Activated naive CD4-positive, alpha-beta T cell treated with anti-CD3 and anti-CD28 coated beads, Interleukin-2, amount 50 U/mL, for 72 hours (primary cell): ENCODE measurements at regions not wholly inside any gene's neighbourhood (a gene's known extent, or its start where the extent isn't known, plus 50 kb on each side); places are given as distances from the start of the nearest gene placed in this dataset.
"Not testable (repeated sequence)": the region's sequence is repeated elsewhere in the genome, so short reads cannot be mapped to it uniquely, and the experiment has no call there.

Source experiments
- ATAC-seq, 2 donors: fragments of 150-1000 bp; cut with Tn5 transposase; 2 replicates each; pipeline ENCODE4 v1.10.0; 2021; ENCODE audit warnings: mild to moderate bottlenecking in 2 of 2, moderate library complexity in 2 of 2
- DNase-seq, 2 donors: peaks; one replicate each; pipeline ENCODE4 v3.0.0; 2021 to 2022; ENCODE audit warnings: low spot score in 2 of 2
- H3K27ac Mint-ChIP-seq, 2 donors: one replicate each; pipeline ENCODE4 v1.8.0; 2022; ENCODE audit warnings: mild to moderate bottlenecking in 2 of 2, mixed read lengths in 2 of 2
- H3K36me3 Mint-ChIP-seq, 2 donors: one replicate each; pipeline ENCODE4 v1.8.0; 2022; ENCODE audit warnings: mixed read lengths in 2 of 2
- H3K9me3 Mint-ChIP-seq, 2 donors: one replicate each; pipeline ENCODE4 v1.8.0; 2022; ENCODE audit warnings: mixed read lengths in 2 of 2

DNA sequence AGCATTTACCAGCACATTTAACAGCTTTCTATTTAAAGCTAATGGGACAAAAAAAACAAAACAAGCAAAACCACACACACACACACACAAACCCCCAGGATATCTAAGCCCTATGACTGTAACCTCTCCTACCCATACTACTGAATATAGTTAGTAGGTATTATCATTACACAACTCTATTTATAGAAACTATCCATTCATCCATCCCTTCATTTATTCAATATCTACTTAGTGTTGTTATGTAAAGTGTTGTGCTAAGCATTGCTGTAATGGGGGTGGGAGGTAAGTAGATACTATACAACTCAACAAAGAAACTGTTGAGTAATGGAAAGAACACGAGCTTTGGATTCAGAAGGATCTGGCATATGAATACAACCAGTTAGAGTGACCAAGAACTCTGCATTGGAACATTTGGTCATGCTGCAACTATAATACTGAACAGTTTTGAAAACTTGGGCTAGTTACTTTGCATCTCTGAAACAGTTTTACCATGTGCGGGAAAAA is 82.3 kb upstream of the ZNF608 start:
- Mint-ChIP-seq H3K27ac (no peak overlapping the region), H3K9me3 (peaks cover 9 to 12% of the 10 kb centered on the region in 2 donors), H3K36me3 (peaks cover 0 to 5% of the 10 kb centered on the region in 2 donors)
- no peak for DNase-seq
- ATAC-seq, result no peak

- Mint-ChIP-seq H3K9me3 (peaks cover 13 to 29% of the 10 kb centered on the region in 2 donors), H3K36me3 (peaks cover 0 to 10% of the 10 kb centered on the region in 2 donors), H3K27ac (no peak overlapping the region)
- no peak for ATAC-seq
- no peak for DNase-seq
Measured at GRCh38 chr5:124831687-124832240, 85.3 kb upstream of the ZNF608 start.

GRCh38 chr5:124832510-124832909 is 86.1 kb upstream of the ZNF608 start:
- Mint-ChIP-seq H3K9me3 (peaks cover 13 to 29% of the 10 kb centered on the region in 2 donors), H3K36me3 (peaks cover 0 to 10% of the 10 kb centered on the region in 2 donors), H3K27ac (no peak overlapping the region)
- no peak for DNase-seq
- no peak for ATAC-seq

DNA sequence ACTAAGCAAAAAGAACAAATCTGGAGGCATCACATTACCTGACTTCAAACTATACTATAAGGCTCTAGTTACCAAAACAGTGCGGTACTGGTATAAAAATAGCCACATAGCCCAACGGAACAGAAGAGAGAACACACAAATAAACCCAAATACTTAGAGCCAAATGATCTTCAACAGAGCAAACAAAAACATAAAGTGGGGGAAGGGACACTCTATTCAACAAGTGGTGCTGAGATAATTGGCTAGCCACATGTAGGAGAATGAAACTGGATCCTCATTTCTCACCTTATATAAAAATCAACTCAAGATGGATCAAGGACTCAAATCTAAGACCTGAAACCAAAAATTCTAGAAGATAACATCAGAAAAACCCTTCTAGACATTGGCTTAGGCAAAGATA is 89.9 kb upstream of the ZNF608 start:
- Mint-ChIP-seq H3K36me3 (peaks cover 0 to 10% of the 10 kb centered on the region in 2 donors), H3K9me3 (peaks cover 10 to 21% of the 10 kb centered on the region in 2 donors)
- not testable (repeated sequence) for ATAC-seq, H3K27ac Mint-ChIP-seq, DNase-seq

DNA sequence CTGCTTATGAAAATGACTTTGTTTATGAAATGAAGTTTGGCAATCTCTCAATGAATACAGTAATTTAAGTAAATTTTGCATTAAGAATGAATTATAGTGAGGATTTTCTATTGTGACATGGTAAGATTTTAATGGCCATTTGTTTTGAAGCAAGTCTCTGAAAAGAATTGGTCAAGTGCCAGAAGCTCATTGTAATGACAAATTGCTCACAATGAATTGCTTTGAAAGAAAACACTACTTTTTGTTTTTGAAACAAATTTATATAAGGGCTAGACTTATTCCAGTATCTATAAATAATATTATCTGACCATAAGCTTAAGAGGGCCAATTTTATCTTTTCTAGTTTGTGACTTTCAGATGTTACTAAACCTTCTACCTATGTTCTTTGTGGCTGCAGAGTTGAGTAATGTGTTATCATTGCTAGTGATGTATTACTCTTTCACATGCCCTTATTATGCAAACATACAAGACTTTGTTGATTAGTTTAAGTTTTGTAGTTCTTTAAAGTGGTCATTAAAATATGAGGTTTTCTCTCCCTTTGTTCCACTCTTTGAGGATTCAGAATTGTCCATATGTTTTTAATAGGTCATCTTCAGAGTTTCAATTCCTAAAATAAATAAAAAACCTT is 93.0 kb upstream of the ZNF608 start:
- H3K27ac Mint-ChIP-seq, result no peak overlapping the region
- H3K36me3 Mint-ChIP-seq, result peaks cover 0 to 5% of the 10 kb centered on the region in 2 donors
- H3K9me3 Mint-ChIP-seq, result peaks cover 14 to 15% of the 10 kb centered on the region in 2 donors
- DNase-seq, result no peak
- no peak for ATAC-seq

GRCh38 chr5:124841829-124842712 is 95.6 kb upstream of the ZNF608 start:
- H3K9me3 Mint-ChIP-seq, result peaks cover 8 to 14% of the 10 kb centered on the region in 2 donors
- no peak for ATAC-seq
- no peak overlapping the region for H3K27ac Mint-ChIP-seq
- no peaks in the 10 kb centered on the region for H3K36me3 Mint-ChIP-seq
- no peak for DNase-seq

DNA sequence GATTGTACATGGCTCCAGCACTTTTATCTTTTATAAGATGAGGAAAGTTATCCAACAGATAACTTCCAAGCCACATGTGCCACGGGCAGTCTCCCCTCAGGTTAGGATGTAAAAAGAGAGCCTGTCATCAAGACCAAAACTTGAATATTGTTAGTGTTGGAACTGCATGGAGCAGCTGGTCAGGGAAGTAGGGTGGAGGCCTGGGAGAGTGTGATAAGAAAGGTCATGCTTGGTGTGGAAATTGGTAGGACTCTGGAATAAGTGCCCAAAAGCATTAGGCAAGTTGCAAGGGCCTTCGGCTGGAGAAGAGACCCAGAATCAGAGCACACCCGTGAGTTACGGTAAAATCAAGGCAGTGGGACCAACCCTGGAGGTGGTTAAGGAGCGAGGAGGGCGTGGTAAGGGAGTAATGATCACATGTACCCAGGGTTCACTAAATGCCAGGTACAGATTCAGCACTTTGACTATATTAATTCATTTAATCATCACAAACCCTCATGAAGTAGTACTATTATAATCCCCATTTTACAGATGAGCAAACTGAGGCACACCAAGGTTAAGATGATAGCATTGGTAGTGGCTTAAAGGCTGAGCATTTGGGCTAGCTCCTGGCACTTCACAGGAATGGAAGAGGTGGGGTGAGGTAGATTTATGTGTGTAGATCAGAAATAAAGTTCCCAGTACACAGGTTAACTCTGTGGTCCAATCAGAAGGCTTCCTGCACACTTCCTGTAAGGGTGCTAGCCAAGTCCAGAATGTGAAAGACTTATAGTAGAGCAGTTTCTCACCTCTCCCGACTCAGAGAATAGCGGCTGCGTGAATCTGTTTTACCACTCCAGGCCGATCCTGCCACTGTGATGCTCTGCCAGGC is 96.5 kb upstream of the ZNF608 start:
- Mint-ChIP-seq H3K27ac (no peak overlapping the region), H3K9me3 (peaks cover 8 to 14% of the 10 kb centered on the region in 2 donors), H3K36me3 (no peaks in the 10 kb centered on the region)
- ATAC-seq (no peak), DNase-seq (no peak)

DNA sequence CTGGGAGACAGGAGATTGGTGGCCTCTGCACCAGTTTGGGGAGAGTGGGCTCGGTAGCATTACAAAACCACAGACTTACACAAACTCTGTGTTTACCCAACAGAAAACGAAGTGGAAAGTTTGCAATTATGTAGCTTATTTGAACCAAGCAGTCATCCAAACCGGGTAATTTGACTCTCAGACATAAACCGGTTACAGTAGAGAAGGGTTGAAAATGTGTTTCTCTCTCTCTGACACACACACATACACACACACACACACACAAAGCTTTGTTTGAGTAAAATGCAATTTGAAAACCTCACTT is 97.1 kb upstream of the ZNF608 start:
- no peak for ATAC-seq
- Mint-ChIP-seq H3K36me3 (no peaks in the 10 kb centered on the region), H3K27ac (no peak overlapping the region), H3K9me3 (peaks cover 8 to 14% of the 10 kb centered on the region in 2 donors)
- DNase-seq, result no peak

DNA sequence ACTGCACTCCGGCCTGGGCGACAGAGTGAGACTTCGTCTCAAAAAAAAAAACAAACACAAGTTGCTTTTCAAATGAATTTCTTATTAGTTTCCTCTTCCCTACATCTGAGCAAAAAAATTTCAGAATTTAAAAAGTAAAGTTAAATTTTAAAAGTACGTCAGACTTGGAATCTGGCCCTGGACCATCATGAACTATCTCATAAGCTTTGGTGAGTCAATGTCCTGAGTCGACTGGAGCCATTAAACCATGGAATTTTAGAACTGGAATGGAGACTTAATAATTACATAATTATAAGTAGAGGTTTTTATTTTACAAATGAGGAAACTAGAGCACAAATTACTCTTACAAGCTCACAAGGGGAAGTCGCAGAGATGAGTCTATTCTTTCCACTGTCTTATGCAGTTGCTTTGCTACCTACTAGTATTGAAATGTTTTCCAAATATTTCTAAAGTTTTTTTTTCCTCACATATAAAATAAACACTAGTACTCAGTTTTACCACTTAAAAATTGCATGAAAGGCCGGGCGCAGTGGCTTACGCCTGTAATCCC is 98.0 kb upstream of the ZNF608 start:
- DNase-seq, result no peak
- no peak for ATAC-seq
- peak overlapping the region in 1 of 2 donors; percentile 52 for H3K27ac Mint-ChIP-seq
- H3K9me3 Mint-ChIP-seq, result peaks cover 8 to 14% of the 10 kb centered on the region in 2 donors
- H3K36me3 Mint-ChIP-seq, result no peaks in the 10 kb centered on the region

DNA sequence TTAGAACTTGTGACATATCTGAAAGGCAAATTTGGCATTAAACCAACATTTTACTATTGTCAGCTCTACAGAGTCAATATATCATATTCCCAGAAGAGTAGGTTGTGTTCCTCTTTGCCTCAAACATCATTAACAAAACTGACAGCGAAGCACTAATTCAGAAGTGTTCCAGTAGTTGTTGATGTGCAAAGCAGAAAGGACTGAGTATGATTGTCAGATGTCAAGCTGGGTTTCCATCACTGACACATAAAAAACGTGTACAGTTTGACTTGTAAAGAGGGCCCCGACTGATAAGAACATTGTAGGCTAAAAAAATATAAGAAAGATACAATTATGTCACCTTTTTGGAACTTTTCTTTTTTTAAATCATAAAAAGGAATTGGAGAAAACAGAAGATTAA is 101.5 kb upstream of the ZNF608 start:
- H3K36me3 Mint-ChIP-seq, result no peaks in the 10 kb centered on the region
- no peak overlapping the region for H3K27ac Mint-ChIP-seq
- DNase-seq (no peak), ATAC-seq (no peak)
- peaks cover 4% of the 10 kb centered on the region in 2 donors for H3K9me3 Mint-ChIP-seq

DNA sequence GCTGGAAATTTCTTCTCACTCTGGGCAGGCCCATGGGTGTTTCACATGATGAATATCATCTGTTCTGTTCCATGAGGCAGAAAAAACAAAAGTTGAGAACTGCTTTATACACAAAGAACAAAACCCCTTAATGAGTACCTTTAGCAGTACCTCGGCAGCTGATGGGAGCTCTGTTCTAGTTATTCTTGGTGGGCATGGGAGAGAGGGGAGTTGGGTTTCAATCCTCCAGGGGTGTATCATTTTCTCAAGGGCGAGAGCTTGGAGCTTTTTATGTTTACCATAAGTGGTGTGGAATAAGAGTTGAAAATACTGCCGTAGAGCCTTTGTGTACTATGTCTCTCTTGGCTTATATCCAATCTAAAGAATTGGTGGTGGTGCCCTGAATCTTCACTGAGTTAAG is 103.3 kb upstream of the ZNF608 start:
- H3K9me3 Mint-ChIP-seq, result peaks cover 4% of the 10 kb centered on the region in 2 donors
- ATAC-seq (no peak), DNase-seq (no peak)
- H3K36me3 Mint-ChIP-seq, result no peaks in the 10 kb centered on the region
- no peak overlapping the region for H3K27ac Mint-ChIP-seq

- Mint-ChIP-seq H3K27ac (no peak overlapping the region), H3K36me3 (no peaks in the 10 kb centered on the region), H3K9me3 (no peaks in the 10 kb centered on the region)
- no peak for DNase-seq
- no peak for ATAC-seq
Measured at GRCh38 chr5:124856726-124857125, 110.3 kb upstream of the ZNF608 start.

DNA sequence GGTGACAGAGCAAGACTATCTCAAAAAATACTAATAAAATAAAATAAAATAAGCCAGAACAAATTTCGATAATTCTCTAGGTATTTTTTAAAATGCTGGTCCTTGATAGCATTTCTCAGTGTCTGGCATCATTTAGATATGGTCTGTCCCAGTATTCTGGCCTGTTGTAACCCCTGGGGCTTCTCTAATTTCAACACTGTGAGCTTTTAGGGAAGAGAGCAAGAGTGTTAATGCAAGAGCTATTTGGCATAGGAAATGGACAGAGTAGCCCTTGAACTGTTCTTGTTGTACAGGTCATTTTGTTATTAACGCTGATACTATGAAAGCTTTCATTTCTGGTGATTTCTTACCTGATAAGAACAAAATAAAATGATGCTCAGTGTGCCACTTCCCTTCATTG is 112.2 kb upstream of the ZNF608 start:
- H3K9me3 Mint-ChIP-seq, result no peaks in the 10 kb centered on the region
- H3K27ac Mint-ChIP-seq, result no peak overlapping the region
- no peak for DNase-seq
- ATAC-seq, result no peak
- H3K36me3 Mint-ChIP-seq, result no peaks in the 10 kb centered on the region

DNA sequence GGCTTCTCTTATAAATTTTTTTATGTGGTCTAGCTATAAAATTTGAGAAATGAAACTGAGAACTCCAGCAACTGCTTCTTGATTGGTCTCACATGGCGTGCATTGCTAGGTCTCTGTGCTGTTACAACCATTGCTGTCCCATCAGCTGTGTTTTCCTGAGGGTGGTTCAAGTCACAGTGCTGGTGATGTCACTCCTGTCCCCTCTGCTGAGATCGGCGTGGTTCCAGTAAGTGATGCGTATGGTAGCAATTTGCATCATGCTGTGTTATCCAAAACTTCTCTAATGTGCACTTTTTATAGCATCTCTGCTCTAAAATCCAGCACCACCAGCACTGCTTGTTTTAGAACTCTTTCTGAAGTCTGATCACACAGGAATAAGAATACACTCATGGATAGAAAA is 112.6 kb upstream of the ZNF608 start:
- no peak for ATAC-seq
- no peak overlapping the region for H3K27ac Mint-ChIP-seq
- DNase-seq, result no peak
- H3K36me3 Mint-ChIP-seq, result no peaks in the 10 kb centered on the region
- H3K9me3 Mint-ChIP-seq, result no peaks in the 10 kb centered on the region

DNA sequence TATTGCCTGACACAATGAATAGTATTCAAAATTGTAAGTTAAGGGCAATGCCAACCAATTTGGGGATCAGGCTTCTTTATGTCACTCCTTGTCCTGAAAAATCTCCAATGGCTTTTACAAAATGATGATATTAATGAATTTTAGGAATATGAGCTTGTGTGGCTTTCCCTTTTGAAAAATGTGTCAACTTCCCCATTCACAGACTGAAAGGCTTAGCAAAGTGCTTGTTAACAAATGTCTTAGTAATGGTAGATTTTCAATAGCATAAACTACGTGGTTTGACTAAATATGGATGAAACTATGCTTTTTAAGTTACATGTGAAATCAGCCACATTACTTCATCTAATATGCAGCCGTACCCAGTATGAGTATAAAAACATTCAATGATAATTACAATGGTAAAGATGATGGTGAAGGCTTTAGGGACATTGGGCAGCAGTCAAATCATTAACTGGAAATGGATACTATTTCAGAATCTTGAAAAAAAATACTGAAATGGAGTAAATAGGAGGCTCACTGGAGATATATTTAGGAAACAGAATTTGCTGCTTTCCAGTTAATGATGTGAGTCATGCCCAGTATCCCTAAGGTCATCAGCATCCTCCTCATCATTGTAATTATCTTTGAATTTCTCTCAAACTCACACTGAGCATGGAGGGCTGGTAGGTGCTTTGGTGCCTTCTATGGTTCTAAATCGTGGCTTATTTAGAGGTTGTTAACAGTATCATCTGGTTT is 113.3 kb upstream of the ZNF608 start:
- DNase-seq (no peak), ATAC-seq (no peak)
- no peak overlapping the region for H3K27ac Mint-ChIP-seq
- no peaks in the 10 kb centered on the region for H3K36me3 Mint-ChIP-seq
- no peaks in the 10 kb centered on the region for H3K9me3 Mint-ChIP-seq

- Mint-ChIP-seq H3K27ac (no peak overlapping the region), H3K36me3 (no peaks in the 10 kb centered on the region), H3K9me3 (peaks cover 1 to 2% of the 10 kb centered on the region in 2 donors)
- no peak for ATAC-seq
- no peak for DNase-seq
Measured at GRCh38 chr5:124860291-124860655, 113.8 kb upstream of the ZNF608 start.
